ENCODE measurements at regions not wholly inside any gene's neighbourhood (a gene's known extent, or its start where the extent isn't known, plus 50 kb on each side); places are given as distances from the start of the nearest gene placed in this dataset.

GRCh38 chr21:38659936-38660332, 145.8 kb upstream of the ETS2 start:
- DNase-seq, result no peak

GRCh38 chr21:38660333-38661196, 145.2 kb upstream of the ETS2 start:
- no peak for DNase-seq

- no peak for DNase-seq
Observed at GRCh38 chr21:38661197-38661871, 144.4 kb upstream of the ETS2 start.

GRCh38 chr21:38661889-38662568, 143.7 kb upstream of the ETS2 start:
- DNase-seq, result peak; percentile 75

GRCh38 chr21:38663282-38663681, 142.4 kb upstream of the ETS2 start:
- no peak for DNase-seq

- no peak for DNase-seq
Observed at GRCh38 chr21:38664315-38664714, 141.4 kb upstream of the ETS2 start.

- peak; percentile 82 for DNase-seq
Observed at GRCh38 chr21:38664841-38665240, 140.9 kb upstream of the ETS2 start.

- DNase-seq, result no peak
Observed at GRCh38 chr21:38667291-38667870, 138.3 kb upstream of the ETS2 start.

- DNase-seq, result no peak
Observed at GRCh38 chr21:38668067-38668466, 137.7 kb upstream of the ETS2 start.

- DNase-seq, result no peak
Observed at GRCh38 chr21:38668541-38668940, 137.2 kb upstream of the ETS2 start.

GRCh38 chr21:38669186-38669585, 136.5 kb upstream of the ETS2 start:
- peak; percentile 37 for DNase-seq

GRCh38 chr21:38670861-38671260, 134.9 kb upstream of the ETS2 start:
- DNase-seq, result no peak

GRCh38 chr21:38671773-38672172, 134.0 kb upstream of the ETS2 start:
- peak; percentile 37 for DNase-seq

- peak; percentile 31 for DNase-seq
Observed at GRCh38 chr21:38675182-38675824, 130.4 kb upstream of the ETS2 start.

GRCh38 chr21:38678827-38679226, 126.9 kb upstream of the ETS2 start:
- DNase-seq, result no peak

- DNase-seq, result peak; percentile 44
Observed at GRCh38 chr21:38679534-38679933, 126.2 kb upstream of the ETS2 start.

GRCh38 chr21:38680401-38680800, 125.3 kb upstream of the ETS2 start:
- no peak for DNase-seq

GRCh38 chr21:38683222-38683621, 122.5 kb upstream of the ETS2 start:
- DNase-seq, result no peak

GRCh38 chr21:38688068-38688467, 117.7 kb upstream of the ETS2 start:
- no peak for DNase-seq

- no peak for DNase-seq
Observed at GRCh38 chr21:38691631-38692030, 114.1 kb upstream of the ETS2 start.

GRCh38 chr21:38696579-38696978, 109.2 kb upstream of the ETS2 start:
- no peak for DNase-seq

- no peak for DNase-seq
Observed at GRCh38 chr21:38699048-38699447, 106.7 kb upstream of the ETS2 start.

- no peak for DNase-seq
Observed at GRCh38 chr21:38702196-38702595, 103.5 kb upstream of the ETS2 start.

All from fibroblast of skin of abdomen (primary cell).